ENCODE measurements at regions not wholly inside any gene's neighbourhood (a gene's known extent, or its start where the extent isn't known, plus 50 kb on each side); places are given as distances from the start of the nearest gene placed in this dataset.

- TF ChIP-seq RAD21 (conservative IDR thresholded peaks at IDR 0.05) (no peak), EP300 (conservative IDR thresholded peaks at IDR 0.05; ENCODE audit: poor library complexity, severe bottlenecking) (no peak), CTCF (IDR thresholded peaks at IDR 0.05; ENCODE audit: poor library complexity, severe bottlenecking) (no peak), POLR2AphosphoS5 (IDR thresholded peaks at IDR 0.05) (no peak), TAF1 (IDR thresholded peaks at IDR 0.05; ENCODE audit: low read depth) (no peak), EZH2 (IDR thresholded peaks at IDR 0.05; ENCODE audit: borderline replicate concordance, insufficient read depth, low read length, poor library complexity, severe bottlenecking) (no peak)
Observed at GRCh38 chr10:113479346-113480080, 73.3 kb upstream of the HABP2 start.
